ENCODE measurements at regions not wholly inside any gene's neighbourhood (a gene's known extent, or its start where the extent isn't known, plus 50 kb on each side); places are given as distances from the start of the nearest gene placed in this dataset.

DNA sequence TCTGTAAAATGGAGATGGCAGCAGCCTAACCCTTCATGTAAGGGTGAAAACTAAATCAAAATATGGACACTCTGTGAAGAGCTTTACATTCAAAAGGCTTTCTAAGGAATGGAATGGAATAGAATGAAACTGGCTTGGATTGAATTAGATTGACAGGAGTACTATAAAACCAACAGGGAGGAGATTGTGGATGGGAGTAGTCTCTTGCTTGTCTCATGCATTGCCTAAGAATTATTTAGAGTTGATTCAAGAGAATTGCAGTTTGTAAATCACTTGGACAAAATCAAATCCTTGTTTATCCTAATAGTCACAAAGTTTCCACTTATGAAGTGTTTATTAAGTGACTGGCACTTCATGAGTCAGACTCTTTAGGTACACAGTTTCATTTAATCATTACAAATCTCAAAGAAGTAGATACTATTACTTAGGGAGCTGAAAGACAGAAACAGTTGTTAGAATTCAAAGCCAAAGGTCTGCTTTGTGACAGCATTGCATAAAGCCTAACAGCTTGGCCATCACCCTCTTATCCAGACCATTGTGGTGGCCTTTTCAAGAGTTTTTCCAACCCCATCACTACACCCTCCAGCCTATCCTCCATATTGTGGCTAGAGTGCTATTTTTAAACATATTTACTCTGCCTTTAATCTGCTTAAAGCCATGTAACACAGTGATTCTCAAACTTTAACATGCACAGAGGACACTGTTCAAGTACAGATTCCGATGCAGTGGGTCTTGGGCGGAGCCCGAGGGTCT is 91.9 kb upstream of the GHITM start:
- no peak for DNase-seq (ENCODE audit: low read depth)

GRCh38 chr10:84049645-84050011 is 89.7 kb upstream of the GHITM start:
- no peak for DNase-seq (ENCODE audit: low read depth)

GRCh38 chr10:84053626-84054025 is 85.7 kb upstream of the GHITM start:
- DNase-seq (ENCODE audit: low read depth), result no peak

- DNase-seq (ENCODE audit: low read depth), result no peak
These were observed 84.6 kb upstream of the GHITM start for GRCh38 chr10:84054743-84055142.

GRCh38 chr10:84059526-84059925 is 79.8 kb upstream of the GHITM start:
- no peak for DNase-seq (ENCODE audit: low read depth)

DNA sequence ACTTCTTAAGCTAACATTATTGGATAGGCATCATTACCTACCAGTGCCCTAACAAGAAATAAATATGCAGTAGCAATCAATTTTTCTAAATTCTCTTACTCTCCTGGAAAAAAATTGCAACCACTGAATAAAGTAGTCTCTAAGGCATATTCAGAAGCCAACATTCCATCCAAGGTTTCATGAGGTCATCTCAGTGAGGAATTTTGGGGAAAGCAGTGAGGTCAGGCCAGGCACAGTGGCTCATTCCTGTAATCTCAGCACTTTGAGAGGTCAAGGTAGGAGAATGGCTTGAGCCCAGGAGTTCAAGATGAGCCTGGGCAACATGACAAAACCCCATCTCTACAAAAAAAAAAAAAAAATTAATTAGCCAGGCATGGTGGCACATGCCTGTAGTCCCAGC is 75.9 kb upstream of the GHITM start:
- no peak for DNase-seq (ENCODE audit: low read depth)

- no peak for DNase-seq (ENCODE audit: low read depth)
These were observed 73.3 kb upstream of the GHITM start for GRCh38 chr10:84065804-84066601.

DNA sequence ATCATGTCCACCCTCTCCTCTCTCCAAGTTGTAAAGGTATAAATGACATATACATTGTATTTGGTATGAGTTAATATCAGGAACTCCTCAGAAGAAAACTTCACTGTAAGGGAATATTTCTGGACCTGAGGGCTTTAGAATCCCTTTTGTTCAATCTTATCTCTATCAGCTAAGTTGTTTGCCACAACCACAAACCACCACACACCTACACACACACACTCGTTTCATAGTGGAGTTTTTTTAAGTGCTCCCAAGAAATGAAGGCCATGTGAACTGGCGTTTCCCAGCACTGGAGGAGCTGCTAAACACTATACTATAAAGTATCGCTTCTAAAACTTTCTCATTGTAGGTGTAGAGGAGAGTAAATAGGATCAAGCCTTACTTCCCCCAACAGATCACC is 64.8 kb upstream of the GHITM start:
- DNase-seq (ENCODE audit: low read depth), result no peak

- DNase-seq (ENCODE audit: low read depth), result no peak
These were observed 63.9 kb upstream of the GHITM start for GRCh38 chr10:84075226-84076046.

DNA sequence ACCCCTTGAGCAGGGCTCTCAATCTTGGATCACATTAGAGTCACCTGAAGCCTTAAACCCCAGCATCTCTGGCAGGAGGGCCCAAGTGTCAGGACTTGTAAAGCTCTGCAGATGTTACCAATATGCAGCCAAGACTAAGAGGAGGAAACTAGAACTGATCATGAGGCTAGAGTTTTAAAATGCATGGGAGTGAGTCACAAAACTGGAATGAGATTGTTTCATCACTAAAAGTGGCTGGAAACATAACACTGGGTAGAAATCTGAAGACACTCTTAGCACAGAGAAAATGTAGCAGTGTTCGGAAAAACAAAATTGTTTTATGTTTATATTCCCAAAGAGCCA is 63.3 kb upstream of the GHITM start:
- peak; percentile 16 for DNase-seq (ENCODE audit: low read depth)

GRCh38 chr10:84076540-84077195 is 62.6 kb upstream of the GHITM start:
- DNase-seq (ENCODE audit: low read depth), result no peak

- DNase-seq (ENCODE audit: low read depth), result no peak
These were observed 61.5 kb upstream of the GHITM start for GRCh38 chr10:84077768-84078167.

DNA sequence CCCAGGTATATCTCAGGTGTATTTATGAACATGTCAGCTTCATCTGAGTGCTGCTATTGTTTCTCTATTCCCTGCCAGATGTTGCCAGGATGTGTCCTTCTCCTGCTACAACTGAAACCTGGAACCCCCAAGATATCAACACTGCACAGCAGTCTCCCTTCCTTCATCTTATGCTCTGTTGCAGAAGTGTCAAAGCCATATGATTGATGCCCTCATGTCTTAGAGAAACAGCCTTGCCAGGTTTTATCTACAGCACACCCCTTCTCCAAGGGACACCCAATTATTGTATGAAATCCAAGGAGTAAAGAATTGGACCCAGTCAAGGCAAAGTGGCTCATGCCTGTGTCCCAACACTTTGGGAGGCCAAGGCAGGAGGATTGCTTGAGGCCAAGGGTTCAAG is 60.5 kb upstream of the GHITM start:
- DNase-seq (ENCODE audit: low read depth), result no peak

DNA sequence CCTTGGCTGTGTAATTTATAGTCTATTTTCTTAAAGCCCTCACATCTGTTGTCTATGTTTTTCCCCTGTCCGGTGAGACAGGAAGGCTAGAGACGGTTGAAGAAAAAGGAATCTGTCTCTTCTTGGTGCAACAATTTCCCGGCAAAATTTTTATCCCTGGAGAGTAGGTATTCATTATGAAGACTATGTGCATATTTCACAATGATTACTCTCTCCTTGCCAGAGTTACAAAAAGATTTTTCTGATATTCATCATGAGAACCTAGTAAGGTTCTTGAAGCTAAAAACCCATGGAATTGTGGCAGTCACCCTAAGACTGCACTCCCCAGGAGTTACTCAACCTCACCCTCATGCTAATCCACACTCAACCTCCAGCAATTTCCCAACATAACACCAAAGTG is 55.0 kb upstream of the GHITM start:
- DNase-seq (ENCODE audit: low read depth), result no peak

DNA sequence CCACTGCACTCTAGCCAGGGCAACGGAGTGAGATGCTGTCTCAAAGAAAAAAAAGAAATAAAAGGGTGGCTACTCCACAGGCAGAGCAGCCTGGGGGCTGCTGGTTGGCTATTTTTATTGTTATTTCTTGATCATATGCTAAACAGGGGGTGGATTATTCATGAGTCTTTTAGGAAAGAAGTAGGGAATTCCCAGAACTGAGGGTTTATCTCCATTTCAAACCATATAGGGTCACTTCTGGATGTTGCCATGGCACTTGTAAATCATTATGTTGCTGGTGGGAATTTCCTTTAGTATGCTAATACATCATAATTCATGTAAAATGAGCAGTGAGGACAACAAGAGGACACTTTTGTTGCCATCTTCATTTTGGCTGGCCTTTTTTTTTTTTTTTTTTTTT is 52.1 kb upstream of the GHITM start:
- no peak for DNase-seq (ENCODE audit: low read depth)

GRCh38 chr10:84088626-84089025 is 50.7 kb upstream of the GHITM start:
- DNase-seq (ENCODE audit: low read depth), result no peak

- no peak for DNase-seq (ENCODE audit: low read depth)
These were observed 50.1 kb upstream of the GHITM start for GRCh38 chr10:84089162-84089561.
